ENCODE measurements at regions not wholly inside any gene's neighbourhood (a gene's known extent, or its start where the extent isn't known, plus 50 kb on each side); places are given as distances from the start of the nearest gene placed in this dataset.

DNA sequence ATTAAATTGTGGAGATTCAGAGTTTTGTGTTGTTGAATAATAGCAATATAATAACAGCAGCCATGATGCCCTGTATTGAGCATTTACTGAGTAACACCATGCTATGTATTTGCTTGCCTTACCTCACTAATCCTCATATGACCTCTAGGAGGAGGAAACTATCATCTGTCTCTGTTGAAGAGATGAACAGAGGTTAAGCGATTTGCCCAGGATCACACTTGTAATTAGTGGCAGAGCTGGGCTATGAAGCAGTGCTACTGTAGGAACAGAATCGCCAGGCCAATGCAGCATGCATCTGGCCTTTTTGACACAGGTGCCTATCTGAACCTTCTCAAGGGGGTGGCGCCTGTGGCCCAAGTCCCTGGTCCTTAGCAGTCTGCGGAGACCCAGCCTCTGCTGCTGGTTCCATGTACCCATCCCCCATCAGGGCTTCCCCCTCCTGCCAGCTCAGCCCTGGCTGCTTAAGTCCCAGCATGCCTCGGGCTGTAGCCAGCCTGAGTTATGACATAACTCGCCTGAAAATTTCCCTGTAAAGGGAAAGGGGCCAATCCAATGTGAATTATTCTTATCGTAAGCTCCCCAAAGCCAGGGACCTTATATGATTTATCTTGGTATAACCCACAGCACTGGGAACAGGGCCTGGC lies 50.4 kb upstream of the HS3ST2 start:
- no peak for DNase-seq (ENCODE audit: low spot score)
- in situ Hi-C loops (cut with MboI; ENCODE audit: low sequenced_read_pairs, unreplicated experiment), result no loop called here

More for the DNA sequence above, 50.4 kb upstream of the HS3ST2 start:
- TF ChIP-seq, protein P1, sequence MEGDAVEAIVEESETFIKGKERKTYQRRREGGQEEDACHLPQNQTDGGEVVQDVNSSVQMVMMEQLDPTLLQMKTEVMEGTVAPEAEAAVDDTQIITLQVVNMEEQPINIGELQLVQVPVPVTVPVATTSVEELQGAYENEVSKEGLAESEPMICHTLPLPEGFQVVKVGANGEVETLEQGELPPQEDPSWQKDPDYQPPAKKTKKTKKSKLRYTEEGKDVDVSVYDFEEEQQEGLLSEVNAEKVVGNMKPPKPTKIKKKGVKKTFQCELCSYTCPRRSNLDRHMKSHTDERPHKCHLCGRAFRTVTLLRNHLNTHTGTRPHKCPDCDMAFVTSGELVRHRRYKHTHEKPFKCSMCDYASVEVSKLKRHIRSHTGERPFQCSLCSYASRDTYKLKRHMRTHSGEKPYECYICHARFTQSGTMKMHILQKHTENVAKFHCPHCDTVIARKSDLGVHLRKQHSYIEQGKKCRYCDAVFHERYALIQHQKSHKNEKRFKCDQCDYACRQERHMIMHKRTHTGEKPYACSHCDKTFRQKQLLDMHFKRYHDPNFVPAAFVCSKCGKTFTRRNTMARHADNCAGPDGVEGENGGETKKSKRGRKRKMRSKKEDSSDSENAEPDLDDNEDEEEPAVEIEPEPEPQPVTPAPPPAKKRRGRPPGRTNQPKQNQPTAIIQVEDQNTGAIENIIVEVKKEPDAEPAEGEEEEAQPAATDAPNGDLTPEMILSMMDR (IDR thresholded peaks at IDR 0.05; ENCODE audit: borderline replicate concordance, control extremely low read depth, extremely low read depth, insufficient read depth, missing control alignments), result no peak
